SK-N-SH treated with all-trans-retinoic acid at 6 μM for 48 hours (cell line): ENCODE measurements at regions not wholly inside any gene's neighbourhood (a gene's known extent, or its start where the extent isn't known, plus 50 kb on each side); places are given as distances from the start of the nearest gene placed in this dataset.

Experiments used
- ATAC-seq: fragments of 200-7000 bp; cut with Tn5 transposase; 3 replicates; pipeline ENCODE4 v1.9.1; 2020; ENCODE audit warnings: mild to moderate bottlenecking, moderate library complexity
- CSDC2 ChIP-seq: fragments of 250-450 bp; sonication (Bioruptor Pico); IDR thresholded peaks from 2 replicates; pipeline ENCODE4 v1.5.0; 2020; ENCODE audit warnings: mild to moderate bottlenecking, moderate library complexity
- ESRRG ChIP-seq: fragments of 250-450 bp; sonication (Bioruptor Pico); IDR thresholded peaks from 2 replicates; pipeline ENCODE4 v1.6.1; 2021; ENCODE audit warnings: mild to moderate bottlenecking
- GLIS3 ChIP-seq: fragments of 250-450 bp; sonication (Bioruptor Pico); IDR thresholded peaks from 2 replicates; pipeline ENCODE4 v1.5.0; 2020; ENCODE audit warnings: mild to moderate bottlenecking, moderate library complexity
- ISL1 ChIP-seq: fragments of 250-450 bp; sonication (Bioruptor Pico); IDR thresholded peaks from 2 replicates; pipeline ENCODE4 v2.1.2; 2022; ENCODE audit warnings: mild to moderate bottlenecking, moderate library complexity
- OSR1 ChIP-seq: fragments of 250-450 bp; sonication (Bioruptor Pico); IDR thresholded peaks from 2 replicates; pipeline ENCODE4 v1.8.0; 2022; ENCODE audit warnings: moderate library complexity, mild to moderate bottlenecking, inconsistent platforms
- PPARA ChIP-seq: fragments of 250-450 bp; sonication (Bioruptor Pico); IDR thresholded peaks from 2 replicates; pipeline ENCODE4 v1.5.0; 2020; ENCODE audit warnings: mild to moderate bottlenecking, borderline replicate concordance
- SNAI2 ChIP-seq: fragments of 250-450 bp; sonication (Bioruptor Pico); IDR thresholded peaks from 2 replicates; pipeline ENCODE4 v1.5.0; 2020; ENCODE audit warnings: mild to moderate bottlenecking, moderate library complexity
- TCF4 ChIP-seq: fragments of 250-450 bp; sonication (Bioruptor Pico); IDR thresholded peaks from 2 replicates; pipeline ENCODE4 v1.8.0; 2021; ENCODE audit warnings: mild to moderate bottlenecking, moderate library complexity, borderline replicate concordance
- ZC3H10 ChIP-seq: fragments of 250-450 bp; sonication (Bioruptor Pico); IDR thresholded peaks from 2 replicates; pipeline ENCODE4 v1.5.1; 2021; ENCODE audit warnings: mild to moderate bottlenecking, moderate library complexity
- ZFP3 ChIP-seq: fragments of 250-450 bp; sonication (Bioruptor Pico); IDR thresholded peaks from 2 replicates; pipeline ENCODE4 v1.5.0; 2020; ENCODE audit warnings: mild to moderate bottlenecking, moderate library complexity
- ZNF565 ChIP-seq: fragments of 450-650 bp; formaldehyde crosslinking; conservative IDR thresholded peaks from 2 replicates; pipeline ENCODE4 v1.5.0; 2020; ENCODE audit warnings: low read depth, mild to moderate bottlenecking, moderate library complexity
- ZNF70 ChIP-seq: fragments of 450-650 bp; formaldehyde crosslinking; IDR thresholded peaks from 2 replicates; pipeline ENCODE4 v1.5.0; 2020; ENCODE audit warnings: mild to moderate bottlenecking, moderate library complexity
- ZNF8 ChIP-seq: fragments of 450-650 bp; formaldehyde crosslinking; IDR thresholded peaks from 2 replicates; pipeline ENCODE4 v1.5.0; 2020; ENCODE audit warnings: mild to moderate bottlenecking, moderate library complexity
- TF ChIP-seq, protein P1 (sequence below): fragments of 250-450 bp; sonication (Bioruptor Pico); IDR thresholded peaks from 2 replicates; pipeline ENCODE4 v1.5.1; 2020; ENCODE audit warnings: low read depth, mild to moderate bottlenecking, moderate library complexity
- TF ChIP-seq, protein P2 (sequence below): fragments of 250-450 bp; sonication (Bioruptor Pico); IDR thresholded peaks from 2 replicates; pipeline ENCODE4 v1.8.0; 2020; ENCODE audit warnings: mild to moderate bottlenecking, moderate library complexity, borderline replicate concordance
- TF ChIP-seq, protein P3 (sequence below): fragments of 250-450 bp; sonication (Bioruptor Pico); IDR thresholded peaks from 2 replicates; pipeline ENCODE4 v1.8.0; 2021; ENCODE audit warnings: low read depth, mild to moderate bottlenecking, moderate library complexity, borderline replicate concordance

DNA sequence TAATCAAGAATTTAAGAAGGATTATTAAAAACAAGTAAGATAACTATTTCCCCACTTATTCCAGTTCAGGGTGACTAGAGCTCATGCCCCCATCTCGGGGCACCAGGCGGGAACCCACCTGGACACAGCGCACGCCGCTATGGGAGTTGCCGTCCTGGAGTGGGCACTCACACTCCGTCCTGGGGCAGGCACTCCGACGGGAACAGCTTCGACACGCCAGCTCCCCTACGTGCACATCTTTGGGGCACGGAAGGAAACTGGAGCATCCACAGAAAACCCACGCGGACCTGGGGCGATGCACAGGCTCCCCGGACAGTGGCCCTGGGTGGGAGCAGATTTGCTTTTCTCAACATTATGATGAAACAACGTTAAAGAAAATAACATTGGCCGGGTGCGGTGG is 52.0 kb upstream of the GATA5 start:
- no peak for ATAC-seq
- TF ChIP-seq ZNF70 (CRISPR knock-in tag) (no peak), ZNF565 (no peak), OSR1 (CRISPR knock-in tag) (no peak), ZFP3 (CRISPR knock-in tag) (no peak)
- TF ChIP-seq, protein P1, sequence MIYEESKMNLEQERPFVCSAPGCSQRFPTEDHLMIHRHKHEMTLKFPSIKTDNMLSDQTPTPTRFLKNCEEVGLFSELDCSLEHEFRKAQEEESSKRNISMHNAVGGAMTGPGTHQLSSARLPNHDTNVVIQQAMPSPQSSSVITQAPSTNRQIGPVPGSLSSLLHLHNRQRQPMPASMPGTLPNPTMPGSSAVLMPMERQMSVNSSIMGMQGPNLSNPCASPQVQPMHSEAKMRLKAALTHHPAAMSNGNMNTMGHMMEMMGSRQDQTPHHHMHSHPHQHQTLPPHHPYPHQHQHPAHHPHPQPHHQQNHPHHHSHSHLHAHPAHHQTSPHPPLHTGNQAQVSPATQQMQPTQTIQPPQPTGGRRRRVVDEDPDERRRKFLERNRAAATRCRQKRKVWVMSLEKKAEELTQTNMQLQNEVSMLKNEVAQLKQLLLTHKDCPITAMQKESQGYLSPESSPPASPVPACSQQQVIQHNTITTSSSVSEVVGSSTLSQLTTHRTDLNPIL (CRISPR knock-in tag): no peak

DNA sequence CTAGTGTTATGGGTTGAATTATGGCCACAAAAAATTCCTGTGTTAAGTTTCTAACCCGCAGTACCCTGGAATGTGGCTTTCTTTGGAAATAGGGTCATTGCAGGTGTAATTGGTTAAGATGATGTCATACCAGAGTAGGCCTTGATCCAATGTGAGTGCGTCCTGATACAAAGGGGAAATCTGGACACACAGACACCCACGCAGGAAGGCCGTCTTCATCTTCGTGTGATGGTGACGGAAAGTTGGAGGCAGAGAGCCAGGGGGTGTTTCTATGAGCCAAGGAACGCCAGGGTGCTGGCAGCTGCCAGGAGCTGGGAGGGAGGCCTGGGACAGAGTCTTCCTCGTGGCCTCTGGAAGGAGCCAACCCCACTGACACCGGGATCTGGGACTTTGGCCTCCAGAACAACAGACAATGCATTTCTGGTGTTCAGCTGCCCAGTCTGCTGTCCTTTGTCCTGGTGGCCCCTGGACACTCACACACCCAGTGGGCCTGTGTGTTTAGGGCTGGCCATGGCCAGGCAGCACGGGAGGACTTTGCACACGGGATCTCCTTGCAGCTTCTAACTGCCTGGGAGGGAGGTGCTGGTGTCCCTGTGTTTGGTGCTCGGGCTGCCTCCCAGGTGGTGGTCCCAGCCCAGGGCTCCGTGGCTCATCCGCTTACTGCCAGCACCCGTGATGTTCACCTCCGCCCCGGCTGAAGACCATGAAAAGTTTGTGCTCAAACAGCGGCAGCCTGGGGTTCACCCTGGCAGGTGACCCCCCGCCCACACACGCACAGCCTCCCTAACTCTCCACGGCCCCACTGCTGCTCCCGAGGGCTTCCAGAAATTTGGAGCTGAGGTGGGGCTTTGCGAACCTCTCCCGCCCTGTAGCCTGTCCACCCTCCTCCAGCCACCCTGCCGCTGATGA is 53.4 kb upstream of the GATA5 start:
- TF ChIP-seq SNAI2 (CRISPR knock-in tag) (no peak), ZNF70 (CRISPR knock-in tag) (no peak), ISL1 (CRISPR knock-in tag) (no peak), ZNF565 (no peak), GLIS3 (CRISPR knock-in tag) (no peak), PPARA (CRISPR knock-in tag) (no peak), ZNF8 (CRISPR knock-in tag) (no peak)

DNA sequence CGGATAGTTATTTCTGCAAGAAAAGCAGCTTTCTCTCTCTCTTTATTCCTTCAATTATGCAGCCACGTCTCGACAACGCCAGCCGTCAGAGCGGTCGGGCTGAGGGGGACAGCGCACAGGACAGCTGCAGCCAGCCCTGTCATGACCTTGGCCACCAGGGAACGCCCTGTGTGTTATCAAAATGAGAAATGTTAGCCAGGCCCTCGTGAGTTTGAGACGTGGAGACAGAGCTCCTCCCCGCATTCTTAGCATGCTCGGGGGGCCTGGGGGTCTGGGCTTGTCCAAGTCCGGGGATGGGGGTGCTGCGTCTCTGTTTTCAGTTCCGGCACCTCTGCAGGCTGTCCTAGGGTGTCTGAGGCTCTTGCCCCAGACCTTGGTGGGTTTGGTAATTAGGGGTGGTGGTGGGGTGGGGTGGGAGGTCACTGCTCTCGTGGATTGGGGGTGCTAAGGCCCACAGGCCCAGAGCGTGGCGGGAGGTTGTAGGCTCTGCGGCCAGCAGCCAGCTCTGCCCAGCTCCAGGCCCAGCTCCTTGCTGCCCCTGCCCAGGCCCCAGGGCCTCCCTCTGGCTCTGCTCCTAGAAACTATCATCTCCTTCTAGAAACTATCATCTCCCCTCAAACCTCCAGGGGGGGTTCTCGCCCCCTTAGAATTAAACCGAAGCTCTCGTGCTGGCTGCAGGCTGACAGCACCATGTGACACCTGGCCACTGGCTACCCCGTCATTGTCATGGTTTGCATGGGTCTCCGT is 54.3 kb upstream of the GATA5 start:
- TF ChIP-seq, protein P2, sequence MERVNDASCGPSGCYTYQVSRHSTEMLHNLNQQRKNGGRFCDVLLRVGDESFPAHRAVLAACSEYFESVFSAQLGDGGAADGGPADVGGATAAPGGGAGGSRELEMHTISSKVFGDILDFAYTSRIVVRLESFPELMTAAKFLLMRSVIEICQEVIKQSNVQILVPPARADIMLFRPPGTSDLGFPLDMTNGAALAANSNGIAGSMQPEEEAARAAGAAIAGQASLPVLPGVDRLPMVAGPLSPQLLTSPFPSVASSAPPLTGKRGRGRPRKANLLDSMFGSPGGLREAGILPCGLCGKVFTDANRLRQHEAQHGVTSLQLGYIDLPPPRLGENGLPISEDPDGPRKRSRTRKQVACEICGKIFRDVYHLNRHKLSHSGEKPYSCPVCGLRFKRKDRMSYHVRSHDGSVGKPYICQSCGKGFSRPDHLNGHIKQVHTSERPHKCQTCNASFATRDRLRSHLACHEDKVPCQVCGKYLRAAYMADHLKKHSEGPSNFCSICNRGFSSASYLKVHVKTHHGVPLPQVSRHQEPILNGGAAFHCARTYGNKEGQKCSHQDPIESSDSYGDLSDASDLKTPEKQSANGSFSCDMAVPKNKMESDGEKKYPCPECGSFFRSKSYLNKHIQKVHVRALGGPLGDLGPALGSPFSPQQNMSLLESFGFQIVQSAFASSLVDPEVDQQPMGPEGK (CRISPR knock-in tag): no peak
- TF ChIP-seq TCF4 (CRISPR knock-in tag) (no peak), SNAI2 (CRISPR knock-in tag) (no peak), ZNF70 (CRISPR knock-in tag) (no peak), GLIS3 (CRISPR knock-in tag) (no peak), ISL1 (CRISPR knock-in tag) (no peak), CSDC2 (CRISPR knock-in tag) (no peak), ZC3H10 (CRISPR knock-in tag) (no peak)
- TF ChIP-seq, protein P3, sequence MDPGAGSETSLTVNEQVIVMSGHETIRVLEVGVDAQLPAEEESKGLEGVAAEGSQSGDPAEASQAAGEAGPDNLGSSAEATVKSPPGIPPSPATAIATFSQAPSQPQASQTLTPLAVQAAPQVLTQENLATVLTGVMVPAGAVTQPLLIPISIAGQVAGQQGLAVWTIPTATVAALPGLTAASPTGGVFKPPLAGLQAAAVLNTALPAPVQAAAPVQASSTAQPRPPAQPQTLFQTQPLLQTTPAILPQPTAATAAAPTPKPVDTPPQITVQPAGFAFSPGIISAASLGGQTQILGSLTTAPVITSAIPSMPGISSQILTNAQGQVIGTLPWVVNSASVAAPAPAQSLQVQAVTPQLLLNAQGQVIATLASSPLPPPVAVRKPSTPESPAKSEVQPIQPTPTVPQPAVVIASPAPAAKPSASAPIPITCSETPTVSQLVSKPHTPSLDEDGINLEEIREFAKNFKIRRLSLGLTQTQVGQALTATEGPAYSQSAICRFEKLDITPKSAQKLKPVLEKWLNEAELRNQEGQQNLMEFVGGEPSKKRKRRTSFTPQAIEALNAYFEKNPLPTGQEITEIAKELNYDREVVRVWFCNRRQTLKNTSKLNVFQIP (CRISPR knock-in tag): no peak
- TF ChIP-seq, all 23 proteins: peak for 0
- ATAC-seq: no peak

More for the DNA sequence above, 53.4 kb upstream of the GATA5 start:
- no peak for ATAC-seq

DNA sequence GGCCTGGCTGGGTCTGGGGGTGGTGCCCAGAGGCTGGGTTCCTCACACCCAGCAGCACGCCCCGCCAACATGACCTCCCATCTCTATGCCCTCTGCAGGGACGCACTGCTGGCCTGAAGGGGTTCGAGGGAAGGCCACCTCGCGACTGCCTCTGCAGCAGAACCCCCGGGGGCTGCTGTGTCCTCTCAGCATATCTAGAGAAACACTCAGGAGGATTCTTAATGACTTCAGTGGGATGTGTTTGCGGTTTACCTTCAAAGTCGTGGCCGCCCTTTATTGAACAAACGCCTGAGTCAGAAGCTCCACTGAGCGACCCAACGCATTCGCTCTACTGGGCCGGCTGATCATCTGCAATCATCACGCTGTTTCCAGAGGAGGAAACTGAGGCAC is 54.8 kb upstream of the GATA5 start:
- ATAC-seq: no peak
- TF ChIP-seq, protein P3 (CRISPR knock-in tag): no peak
- no peak for TF ChIP-seq GLIS3 (CRISPR knock-in tag)
- no peak for TF ChIP-seq PPARA (CRISPR knock-in tag)
- no peak for TF ChIP-seq ESRRG (CRISPR knock-in tag)
- TF ChIP-seq OSR1 (CRISPR knock-in tag): no peak
- TF ChIP-seq, protein P2 (CRISPR knock-in tag): no peak
- TF ChIP-seq, all 23 proteins: peak for 0
